ENCODE measurements at regions not wholly inside any gene's neighbourhood (a gene's known extent, or its start where the extent isn't known, plus 50 kb on each side); places are given as distances from the start of the nearest gene placed in this dataset.

DNA sequence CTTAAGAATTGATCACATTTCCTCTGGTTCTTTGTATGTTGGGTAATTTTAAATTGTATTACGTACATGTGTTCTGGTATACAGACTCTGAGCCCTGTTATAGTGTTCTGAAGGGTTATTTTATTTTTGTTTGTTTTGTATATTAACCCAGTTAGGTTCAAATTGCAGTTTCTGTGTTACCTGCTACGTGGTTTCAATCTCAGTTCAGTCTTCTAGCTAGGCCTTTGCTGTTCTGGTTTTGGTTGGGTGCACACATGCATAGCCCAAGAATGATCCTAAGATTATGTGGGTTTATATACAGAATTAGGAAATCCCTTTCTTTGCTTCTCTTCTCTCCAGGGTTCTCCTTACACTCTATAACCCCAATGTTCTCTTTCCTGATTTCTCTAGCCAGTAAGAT is 161.0 kb downstream of the PPP1R2C start:
- DNase-seq, result no peak

- DNase-seq, result no peak
Measured at GRCh38 chrX:42615161-42615563, 162.8 kb downstream of the PPP1R2C start.

GRCh38 chrX:42606591-42606990 is 171.4 kb downstream of the PPP1R2C start:
- no peak for DNase-seq

DNA sequence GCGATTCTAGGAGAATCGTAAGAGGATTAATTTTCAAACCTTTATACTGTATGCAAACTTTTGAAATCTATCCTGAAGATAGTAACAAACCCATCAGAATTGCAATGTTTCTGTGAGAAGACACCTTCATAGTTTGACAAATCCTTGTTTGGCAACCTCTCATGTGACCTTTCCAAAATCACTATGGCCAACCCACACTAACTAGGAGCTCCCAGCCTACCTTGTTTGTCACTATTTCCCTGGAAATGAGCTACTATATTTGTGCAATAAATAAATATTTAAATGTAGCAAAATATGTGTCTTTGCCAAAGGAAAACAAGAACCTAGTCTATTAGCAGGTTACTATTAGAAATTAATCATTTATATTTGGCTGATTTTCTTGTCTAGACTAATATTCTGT is 173.7 kb downstream of the PPP1R2C start:
- no peak for DNase-seq

- no peak for DNase-seq
Measured at GRCh38 chrX:42603016-42603415, 174.9 kb downstream of the PPP1R2C start.

DNA sequence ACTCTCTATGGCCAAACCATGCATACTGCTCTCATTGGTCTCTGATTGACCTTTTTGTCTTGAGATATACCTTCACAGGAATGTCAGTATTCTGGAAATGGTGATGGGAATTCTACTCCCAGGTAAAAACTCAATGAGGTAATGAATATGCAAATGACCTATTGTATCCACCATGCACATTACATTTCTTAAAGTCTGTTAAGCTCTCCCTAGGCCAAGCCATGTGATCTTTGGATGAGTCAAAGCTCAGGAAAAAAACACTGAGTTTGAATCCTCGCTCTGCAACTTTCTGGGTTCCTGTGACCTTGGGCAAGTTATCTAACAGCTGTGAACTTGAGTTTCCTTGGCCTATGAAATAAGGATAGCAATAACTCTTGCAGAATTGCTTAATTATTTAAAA is 175.4 kb downstream of the PPP1R2C start:
- DNase-seq, result no peak

DNA sequence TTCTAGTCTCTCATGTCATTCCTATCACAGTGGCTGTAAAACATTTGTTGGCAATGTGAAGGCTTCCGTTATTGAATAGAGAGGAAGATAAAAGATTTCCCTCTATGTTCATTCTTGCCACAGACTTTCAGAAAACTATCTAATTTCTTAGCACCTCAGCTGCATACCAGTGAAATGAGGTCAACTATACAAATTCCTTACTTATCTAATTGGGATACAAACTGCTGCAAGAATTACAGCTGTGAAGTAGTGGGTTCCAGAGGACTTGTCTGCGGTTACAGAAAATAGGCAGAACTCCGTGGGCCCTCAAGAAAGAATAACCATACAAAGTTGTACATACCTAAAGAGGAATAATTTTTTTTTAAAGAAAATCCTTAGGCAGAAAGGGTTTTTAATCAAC is 175.8 kb downstream of the PPP1R2C start:
- DNase-seq, result no peak

DNA sequence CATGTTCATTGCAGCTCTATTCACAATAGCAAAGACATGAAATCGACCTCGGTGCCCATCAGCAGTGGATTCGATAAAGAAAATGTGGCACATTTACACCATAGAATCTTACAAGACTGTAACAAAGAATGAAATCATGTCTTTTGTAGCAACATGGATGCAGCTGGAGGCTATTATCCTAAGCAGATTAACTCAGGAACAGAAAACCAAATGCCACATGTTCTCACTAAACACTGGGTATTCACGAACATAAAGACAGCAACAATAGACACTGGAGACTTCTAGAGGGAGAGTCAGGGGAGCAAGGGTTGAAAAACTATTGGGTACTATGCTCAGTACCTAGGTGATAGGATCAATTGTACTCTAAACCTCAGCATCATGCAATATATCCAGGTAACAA is 180.5 kb downstream of the PPP1R2C start:
- DNase-seq, result no peak

- no peak for DNase-seq
Measured at GRCh38 chrX:42585842-42586621, 191.9 kb downstream of the PPP1R2C start.

DNA sequence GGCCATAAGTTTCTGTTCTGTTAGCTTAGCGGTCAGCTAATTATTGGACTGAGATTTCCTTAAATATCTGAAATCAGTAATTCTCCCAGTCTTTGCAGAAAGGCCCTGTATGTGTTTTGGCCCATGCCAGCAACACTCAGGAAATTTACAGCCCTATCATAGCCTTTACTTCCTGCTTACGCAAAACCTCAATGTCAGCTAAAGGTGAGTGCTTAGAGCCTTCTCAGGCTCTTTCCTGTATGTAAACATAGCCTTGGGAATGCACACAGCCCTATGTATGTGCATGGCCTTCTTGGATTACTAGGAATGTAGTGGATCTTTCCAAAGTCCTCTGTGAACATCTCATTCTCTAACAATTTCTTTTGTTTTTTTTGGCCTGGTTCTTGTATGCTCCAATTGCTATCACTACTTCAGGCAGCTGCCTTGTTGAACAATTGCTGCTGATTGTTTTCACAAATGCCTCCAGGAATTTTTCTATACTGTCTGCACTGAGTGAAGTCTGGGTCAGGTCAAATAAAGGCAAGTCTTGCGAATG is 200.0 kb downstream of the PPP1R2C start:
- no peak for DNase-seq

- DNase-seq, result no peak
Measured at GRCh38 chrX:42567268-42567667, 210.7 kb downstream of the PPP1R2C start.

DNA sequence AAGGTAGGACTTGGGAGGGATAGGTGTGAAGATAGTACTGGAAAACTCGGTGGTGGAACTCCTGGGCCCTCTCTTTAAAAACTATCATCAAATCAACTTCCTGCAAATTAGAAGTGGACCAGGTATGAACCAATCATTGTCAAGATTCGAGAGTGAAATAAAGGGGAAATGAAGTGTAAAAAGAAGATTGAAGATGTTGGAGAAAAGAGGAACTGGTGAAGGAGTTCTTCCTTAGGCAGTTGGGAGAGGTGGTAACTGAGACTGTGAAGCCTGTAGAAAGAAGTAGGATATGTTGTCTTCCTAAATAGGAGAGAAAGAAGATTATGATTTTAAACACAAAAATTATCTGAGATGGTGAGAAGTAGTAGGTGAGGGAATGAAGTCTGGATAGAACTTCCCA is 212.2 kb downstream of the PPP1R2C start:
- no peak for DNase-seq

GRCh38 chrX:42546800-42547199 is 231.2 kb downstream of the PPP1R2C start:
- DNase-seq, result no peak

DNA sequence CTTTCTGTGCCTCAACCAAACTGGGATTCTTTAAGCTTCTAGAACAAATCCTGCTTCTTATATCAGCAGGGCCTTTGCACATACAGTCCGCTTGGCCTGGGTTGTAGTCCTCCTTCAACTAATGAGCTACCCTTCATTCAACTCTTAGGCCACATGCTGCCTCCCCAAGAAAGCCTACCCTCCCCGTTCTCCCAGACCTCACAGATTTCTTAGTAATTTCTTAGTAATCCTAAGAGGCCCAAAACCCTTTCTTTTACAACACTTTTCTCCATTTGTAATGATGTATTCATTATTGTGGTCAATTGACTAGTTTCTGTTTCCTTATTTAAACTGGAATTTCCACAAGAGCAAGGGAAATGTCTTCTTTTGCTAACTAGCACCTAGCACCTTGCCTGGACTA is 233.1 kb downstream of the PPP1R2C start:
- DNase-seq, result no peak

- DNase-seq, result no peak
Measured at GRCh38 chrX:42541554-42541953, 236.4 kb downstream of the PPP1R2C start.

DNA sequence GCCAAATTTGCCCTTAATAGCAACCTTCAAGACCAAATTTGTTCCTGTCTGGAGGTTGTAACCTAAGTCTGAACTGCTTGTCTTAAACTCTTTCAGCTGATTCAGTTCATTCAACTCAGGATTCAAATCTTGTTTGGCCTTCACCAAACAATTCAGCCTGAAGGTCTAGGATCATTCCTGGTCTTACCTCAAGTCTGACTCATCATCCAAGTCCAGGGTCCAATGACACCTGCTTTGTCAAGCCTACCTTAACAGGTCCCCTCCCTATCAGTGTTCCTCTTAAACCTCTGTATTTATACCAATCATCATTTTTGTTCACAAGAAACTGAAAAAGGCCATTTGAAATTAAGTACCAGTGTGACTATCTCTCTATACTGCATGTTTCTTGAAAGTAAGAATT is 237.8 kb downstream of the PPP1R2C start:
- DNase-seq, result no peak

- DNase-seq, result no peak
Measured at GRCh38 chrX:42538405-42538804, 239.6 kb downstream of the PPP1R2C start.

- peak; percentile 10 for DNase-seq
Measured at GRCh38 chrX:42536286-42536685, 241.7 kb downstream of the PPP1R2C start.

DNA sequence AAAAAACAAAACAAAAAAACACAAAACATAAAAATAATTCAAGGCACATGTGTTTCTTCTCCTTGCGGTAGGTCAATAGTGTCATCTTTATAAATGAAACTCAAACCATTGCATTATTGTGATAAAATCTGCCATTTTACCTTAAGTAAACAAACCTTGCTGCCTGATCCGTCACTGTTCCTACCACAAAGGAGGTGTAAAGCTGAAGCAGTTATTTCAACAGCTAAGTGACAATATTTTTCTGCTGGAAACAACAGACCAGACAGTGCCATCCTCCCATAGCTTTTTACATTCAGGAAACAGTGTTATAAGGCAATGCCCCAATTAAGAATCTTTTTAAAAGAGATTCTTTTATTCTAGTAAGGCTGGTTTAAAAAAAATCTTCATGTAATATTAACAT is 242.7 kb downstream of the PPP1R2C start:
- no peak for DNase-seq

DNA sequence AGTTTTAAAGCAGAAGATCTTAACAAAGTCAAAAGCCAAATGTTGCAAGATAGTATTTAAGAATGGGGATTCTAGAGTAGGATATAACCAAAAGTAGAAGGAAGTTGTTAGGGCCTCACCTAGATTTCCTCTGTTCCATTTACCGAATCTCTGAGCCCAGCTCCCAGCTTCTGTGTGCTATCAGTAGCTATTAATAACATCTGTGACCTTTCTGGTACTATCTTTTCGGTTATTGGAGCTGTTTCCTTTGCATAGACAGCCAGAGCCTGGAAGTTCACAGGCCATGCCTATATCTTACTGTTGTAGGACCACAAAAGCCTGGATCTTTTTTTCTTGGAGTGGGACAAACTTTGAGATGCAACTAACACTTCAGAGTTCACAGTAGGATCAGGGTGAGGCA is 244.2 kb downstream of the PPP1R2C start:
- no peak for DNase-seq

- no peak for DNase-seq
Measured at GRCh38 chrX:42531441-42531840, 246.5 kb downstream of the PPP1R2C start.

- DNase-seq, result peak; percentile 25
Measured at GRCh38 chrX:42530027-42530426, 247.9 kb downstream of the PPP1R2C start.

GRCh38 chrX:42524379-42524778 is 253.6 kb downstream of the PPP1R2C start:
- no peak for DNase-seq

DNA sequence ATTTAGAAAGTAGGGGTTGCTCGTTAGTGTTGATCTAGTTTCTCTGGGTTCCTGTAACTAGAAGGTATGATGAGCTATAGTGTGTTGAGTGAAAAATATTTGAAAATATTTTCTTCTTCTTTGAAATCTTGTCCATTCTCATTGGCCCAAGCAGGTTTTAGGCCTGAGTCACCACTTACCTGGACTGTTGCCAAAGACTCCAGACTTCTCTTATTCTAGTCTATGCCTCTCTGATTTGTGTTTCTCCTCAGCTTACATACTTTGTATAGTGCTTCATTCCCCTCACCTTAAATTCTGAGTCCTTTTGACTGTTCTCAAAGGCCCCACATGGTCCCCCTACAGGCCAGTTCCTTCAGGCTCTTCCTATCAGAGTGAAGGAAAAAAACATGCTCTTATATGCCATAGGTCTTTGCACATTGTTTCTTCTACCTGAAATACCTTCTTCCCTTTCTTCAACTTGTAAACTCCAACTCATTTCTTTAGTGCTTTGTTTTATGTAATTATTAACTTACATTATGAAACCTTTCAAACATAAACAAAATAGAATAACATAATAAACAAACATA is 258.2 kb downstream of the PPP1R2C start:
- DNase-seq, result no peak

GRCh38 chrX:42515939-42516338 is 262.0 kb downstream of the PPP1R2C start:
- DNase-seq, result no peak
